HUES6 (cell line): ENCODE measurements at regions not wholly inside any gene's neighbourhood (a gene's known extent, or its start where the extent isn't known, plus 50 kb on each side); places are given as distances from the start of the nearest gene placed in this dataset.

Experiments
- H3K27ac ChIP-seq: 2 replicates; pipeline ENCODE4 v1.7.0; 2013; ENCODE audit warnings: low read depth, mild to moderate bottlenecking, low read length, inconsistent platforms
- H3K27me3 ChIP-seq: 2 replicates; pipeline ENCODE4 v1.6.1; 2013; ENCODE audit warnings: low read length; ENCODE audit not compliant: control insufficient read depth, insufficient read depth
- H3K36me3 ChIP-seq: 2 replicates; pipeline ENCODE4 v1.6.1; 2013; ENCODE audit warnings: low read length; ENCODE audit not compliant: control insufficient read depth, insufficient read depth
- H3K4me1 ChIP-seq: 2 replicates; pipeline ENCODE4 v1.6.1; 2013; ENCODE audit warnings: low read length; ENCODE audit not compliant: control insufficient read depth, insufficient read depth
- H3K4me3 ChIP-seq: 2 replicates; pipeline ENCODE4 v1.5.1; 2013; ENCODE audit warnings: low read depth, low read length
- H3K9ac ChIP-seq: one replicate; pipeline ENCODE4 v1.6.1; 2013; ENCODE audit warnings: mild to moderate bottlenecking, low read length
- H3K9me3 ChIP-seq: 2 replicates; pipeline ENCODE4 v1.6.1; 2013; ENCODE audit warnings: low read depth, low read length; ENCODE audit not compliant: control insufficient read depth, insufficient read depth

GRCh38 chr7:54831046-54831643 lies 72.1 kb upstream of the SEC61G start:
- H3K4me1 ChIP-seq: no peaks in the 10 kb centered on the region
- H3K9me3 ChIP-seq: peaks cover 9% of the 10 kb centered on the region
- no peak overlapping the region for H3K27ac ChIP-seq
- H3K9ac ChIP-seq: no peak overlapping the region
- no peaks in the 10 kb centered on the region for H3K27me3 ChIP-seq
- H3K4me3 ChIP-seq: no peak overlapping the region
- no peaks in the 10 kb centered on the region for H3K36me3 ChIP-seq

- Histone ChIP-seq H3K9ac (no peak overlapping the region), H3K27ac (no peak overlapping the region)
Observed at GRCh38 chr7:54831644-54832095, 72.7 kb upstream of the SEC61G start.

DNA sequence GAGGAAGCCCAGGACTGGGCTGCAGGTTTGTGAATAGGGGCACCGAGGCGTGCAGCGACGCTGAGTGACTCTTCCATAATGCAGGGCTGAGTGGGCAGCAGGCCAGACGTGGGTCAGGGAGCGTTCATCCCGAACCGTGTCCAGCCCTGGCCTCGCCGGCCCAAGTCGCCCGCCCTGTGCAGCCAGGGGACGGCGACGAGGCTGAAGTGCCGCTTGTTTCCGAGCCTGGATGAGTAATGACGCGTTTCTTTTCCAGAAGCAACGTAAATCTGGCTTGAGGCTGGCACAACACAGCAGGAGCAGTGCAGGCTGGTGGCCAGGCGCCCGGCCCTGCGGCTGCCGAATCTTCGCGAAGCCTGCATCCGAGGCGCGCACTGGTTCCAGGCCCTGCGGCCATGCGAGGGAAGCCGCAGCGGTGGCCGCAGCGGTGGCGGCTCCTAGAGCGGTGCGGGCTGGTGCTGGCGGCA lies 74.0 kb upstream of the SEC61G start:
- Histone ChIP-seq H3K27me3 (no peaks in the 10 kb centered on the region), H3K27ac (no peak overlapping the region), H3K4me1 (no peaks in the 10 kb centered on the region), H3K9ac (no peak overlapping the region), H3K9me3 (peaks cover 9% of the 10 kb centered on the region), H3K4me3 (no peak overlapping the region), H3K36me3 (no peaks in the 10 kb centered on the region)

More at GRCh38 chr7:54831644-54832095, 72.7 kb upstream of the SEC61G start:
- H3K27me3 ChIP-seq: no peaks in the 10 kb centered on the region
- H3K4me3 ChIP-seq: no peak overlapping the region
- H3K4me1 ChIP-seq: no peaks in the 10 kb centered on the region
- peaks cover 9% of the 10 kb centered on the region for H3K9me3 ChIP-seq
- H3K36me3 ChIP-seq: no peaks in the 10 kb centered on the region

DNA sequence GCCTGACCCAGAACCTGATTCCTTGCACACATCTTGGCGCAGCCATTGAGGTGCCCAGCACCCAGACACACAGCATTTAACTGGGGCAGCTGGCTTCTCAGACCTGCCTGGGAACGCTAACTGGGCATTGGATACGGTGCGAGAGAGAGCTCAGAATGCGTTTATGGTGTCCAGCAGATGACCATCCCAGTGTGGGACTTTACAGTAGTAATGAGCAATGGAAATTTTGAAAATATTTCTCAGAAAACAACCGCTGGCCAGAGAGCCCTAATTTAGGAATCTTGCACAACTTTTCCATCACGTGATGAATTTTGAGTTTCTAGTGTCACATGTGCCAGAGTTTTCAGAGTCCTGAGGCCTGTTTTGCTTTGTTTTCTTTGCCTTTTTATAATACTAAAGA lies 78.2 kb upstream of the SEC61G start:
- Histone ChIP-seq H3K27ac (no peak overlapping the region), H3K9me3 (no peaks in the 10 kb centered on the region), H3K27me3 (no peaks in the 10 kb centered on the region), H3K4me1 (peaks cover 4% of the 10 kb centered on the region; the same call in 1 of the 2 replicates), H3K36me3 (no peaks in the 10 kb centered on the region), H3K4me3 (no peak overlapping the region), H3K9ac (no peak overlapping the region)

GRCh38 chr7:54837761-54838160 lies 78.8 kb upstream of the SEC61G start:
- H3K4me3 ChIP-seq: no peak overlapping the region
- H3K27me3 ChIP-seq: no peaks in the 10 kb centered on the region
- H3K9ac ChIP-seq: no peak overlapping the region
- H3K9me3 ChIP-seq: no peaks in the 10 kb centered on the region
- H3K4me1 ChIP-seq: peaks cover 7% of the 10 kb centered on the region; the same call in 1 of the 2 replicates
- H3K36me3 ChIP-seq: no peaks in the 10 kb centered on the region
- H3K27ac ChIP-seq: no peak overlapping the region

- H3K27me3 ChIP-seq: no peaks in the 10 kb centered on the region
- H3K9ac ChIP-seq: no peak overlapping the region
- H3K9me3 ChIP-seq: no peaks in the 10 kb centered on the region
- H3K4me1 ChIP-seq: peaks cover 7% of the 10 kb centered on the region; the same call in 1 of the 2 replicates
- H3K4me3 ChIP-seq: no peak overlapping the region
- H3K36me3 ChIP-seq: no peaks in the 10 kb centered on the region
- no peak overlapping the region for H3K27ac ChIP-seq
Observed at GRCh38 chr7:54838175-54838910, 79.3 kb upstream of the SEC61G start.

GRCh38 chr7:54839575-54840213 lies 80.7 kb upstream of the SEC61G start:
- Histone ChIP-seq H3K27me3 (no peaks in the 10 kb centered on the region), H3K4me3 (no peak overlapping the region), H3K27ac (no peak overlapping the region), H3K4me1 (peaks cover 7% of the 10 kb centered on the region; the same call in 1 of the 2 replicates), H3K36me3 (no peaks in the 10 kb centered on the region), H3K9me3 (no peaks in the 10 kb centered on the region), H3K9ac (no peak overlapping the region)

DNA sequence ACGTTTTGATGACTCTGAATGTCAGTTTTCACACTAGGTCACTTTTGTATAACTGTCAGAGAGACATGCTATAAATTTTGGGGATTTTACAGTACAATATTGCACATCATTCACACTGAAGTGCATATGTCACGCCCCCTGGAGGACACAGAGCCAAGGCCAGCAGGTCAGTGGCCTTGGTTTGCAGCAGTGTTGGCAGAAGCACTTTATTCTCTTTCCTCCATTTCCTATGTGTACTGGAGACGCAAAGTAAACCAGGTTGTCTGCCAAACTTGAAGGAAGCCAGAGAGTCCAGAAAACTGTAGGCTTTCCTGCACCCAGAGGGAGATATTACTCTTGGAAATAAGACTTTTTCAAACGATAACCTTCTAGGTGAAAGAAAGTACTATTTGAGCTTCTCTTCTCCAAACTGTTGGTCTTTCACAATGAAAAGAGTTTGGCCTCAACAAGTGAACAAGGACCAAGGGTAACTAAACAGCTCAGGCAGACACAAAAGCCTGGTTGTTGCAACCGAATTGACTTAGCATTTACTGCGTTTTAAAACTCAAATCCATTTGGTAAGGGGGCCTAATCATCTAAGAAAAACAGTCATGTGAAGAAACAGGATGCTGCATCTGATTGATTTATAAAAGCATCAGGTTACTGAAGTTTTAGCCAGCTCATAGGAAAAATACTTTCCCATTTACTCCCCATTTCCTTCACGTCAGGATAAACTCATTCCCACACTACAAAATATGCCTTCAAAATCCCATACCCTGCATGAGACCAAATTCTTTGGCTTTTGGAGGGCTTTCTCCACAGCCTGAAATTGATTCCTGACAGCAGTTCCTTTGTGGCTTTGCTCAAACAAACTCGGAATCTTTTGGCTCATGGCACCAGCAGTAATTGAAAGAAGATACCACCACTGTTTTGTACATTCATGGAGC lies 83.0 kb upstream of the SEC61G start:
- Histone ChIP-seq H3K9me3 (no peaks in the 10 kb centered on the region), H3K4me3 (no peak overlapping the region), H3K27ac (no peak overlapping the region), H3K27me3 (no peaks in the 10 kb centered on the region), H3K9ac (no peak overlapping the region), H3K36me3 (no peaks in the 10 kb centered on the region), H3K4me1 (peaks cover 7% of the 10 kb centered on the region; the same call in 1 of the 2 replicates)

DNA sequence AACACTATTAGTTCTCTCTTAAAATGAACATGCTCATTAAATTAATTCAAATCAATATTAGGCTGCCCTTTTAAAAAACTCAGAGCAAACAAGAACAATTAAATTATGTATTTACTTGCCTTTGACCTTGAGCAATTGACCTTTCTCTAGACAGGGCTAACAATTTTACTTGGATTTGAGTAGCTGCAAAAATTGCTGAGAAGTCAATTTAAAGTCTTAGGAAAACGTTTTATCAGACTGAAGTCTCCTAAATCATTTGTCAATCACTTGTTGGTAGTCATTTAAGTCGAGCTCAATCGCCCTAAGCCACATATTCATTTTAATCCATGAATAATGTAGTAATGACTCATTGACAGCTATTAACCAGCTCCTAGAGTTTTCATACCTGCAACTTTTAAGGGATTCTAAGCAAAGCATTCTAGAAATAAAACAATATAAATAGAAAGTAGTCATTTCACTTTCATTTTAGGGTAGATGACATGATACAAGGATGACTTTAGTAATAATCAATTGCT lies 84.9 kb upstream of the SEC61G start:
- Histone ChIP-seq H3K4me1 (peaks cover 7% of the 10 kb centered on the region; the same call in 1 of the 2 replicates), H3K9me3 (no peaks in the 10 kb centered on the region; the same call in 1 of the 2 replicates), H3K27ac (no peak overlapping the region), H3K36me3 (no peaks in the 10 kb centered on the region), H3K27me3 (no peaks in the 10 kb centered on the region), H3K9ac (no peak overlapping the region), H3K4me3 (no peak overlapping the region)

GRCh38 chr7:54846273-54846672 lies 87.3 kb upstream of the SEC61G start:
- Histone ChIP-seq H3K9ac (no peak overlapping the region), H3K4me1 (peaks cover 7% of the 10 kb centered on the region; the same call in 1 of the 2 replicates), H3K9me3 (peaks cover 3% of the 10 kb centered on the region; the same call in 1 of the 2 replicates), H3K27me3 (no peaks in the 10 kb centered on the region), H3K27ac (no peak overlapping the region), H3K4me3 (no peak overlapping the region), H3K36me3 (no peaks in the 10 kb centered on the region)
